ENCODE measurements at regions not wholly inside any gene's neighbourhood (a gene's known extent, or its start where the extent isn't known, plus 50 kb on each side); places are given as distances from the start of the nearest gene placed in this dataset.

DNA sequence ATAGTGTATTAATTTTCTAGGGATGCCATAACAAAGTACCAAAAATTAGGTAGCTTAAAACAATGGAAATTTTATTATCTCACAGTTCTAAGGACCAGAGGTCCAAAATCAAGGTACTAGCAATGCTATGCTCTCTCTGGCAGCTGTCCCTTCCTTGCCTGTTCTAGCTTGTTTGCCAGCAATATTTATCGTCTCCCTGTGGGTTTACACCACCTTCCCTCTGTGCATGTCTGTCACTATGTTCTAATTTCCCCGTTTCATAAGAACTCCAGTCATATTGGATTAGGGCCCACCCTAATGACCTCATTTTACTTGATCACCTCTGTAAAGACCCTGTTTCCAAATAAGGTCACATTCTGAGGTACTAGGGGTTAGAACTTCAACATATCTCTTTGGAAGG lies 217.2 kb downstream of the IBTK start:
- Histone ChIP-seq H3K27me3 (ENCODE audit: insufficient read depth, low read length, poor library complexity) (no peaks in the 10 kb centered on the region), H3K79me2 (ENCODE audit: insufficient read depth, low read length) (no peaks in the 10 kb centered on the region), H3K4me3 (ENCODE audit: low read depth in 1 of 2, low read length in 2 of 2) (no peak overlapping the region), H3K9me3 (ENCODE audit: insufficient read depth, low read length, severe bottlenecking) (no peaks in the 10 kb centered on the region), H2AFZ (ENCODE audit: low read depth, low read length) (no peak overlapping the region), H3K36me3 (ENCODE audit: insufficient read depth, low read length) (no peaks in the 10 kb centered on the region), H3K4me2 (ENCODE audit: insufficient read depth, low read length) (no peak overlapping the region), H3K4me1 (ENCODE audit: insufficient read depth, low read length) (no peaks in the 10 kb centered on the region), H4K20me1 (ENCODE audit: insufficient read depth, low read length) (no peaks in the 10 kb centered on the region), H3K9ac (ENCODE audit: low read depth, low read length) (no peak overlapping the region), H3K27ac (ENCODE audit: low read length) (no peak overlapping the region)
- no peak for DNase-seq
- TF ChIP-seq, protein P1, sequence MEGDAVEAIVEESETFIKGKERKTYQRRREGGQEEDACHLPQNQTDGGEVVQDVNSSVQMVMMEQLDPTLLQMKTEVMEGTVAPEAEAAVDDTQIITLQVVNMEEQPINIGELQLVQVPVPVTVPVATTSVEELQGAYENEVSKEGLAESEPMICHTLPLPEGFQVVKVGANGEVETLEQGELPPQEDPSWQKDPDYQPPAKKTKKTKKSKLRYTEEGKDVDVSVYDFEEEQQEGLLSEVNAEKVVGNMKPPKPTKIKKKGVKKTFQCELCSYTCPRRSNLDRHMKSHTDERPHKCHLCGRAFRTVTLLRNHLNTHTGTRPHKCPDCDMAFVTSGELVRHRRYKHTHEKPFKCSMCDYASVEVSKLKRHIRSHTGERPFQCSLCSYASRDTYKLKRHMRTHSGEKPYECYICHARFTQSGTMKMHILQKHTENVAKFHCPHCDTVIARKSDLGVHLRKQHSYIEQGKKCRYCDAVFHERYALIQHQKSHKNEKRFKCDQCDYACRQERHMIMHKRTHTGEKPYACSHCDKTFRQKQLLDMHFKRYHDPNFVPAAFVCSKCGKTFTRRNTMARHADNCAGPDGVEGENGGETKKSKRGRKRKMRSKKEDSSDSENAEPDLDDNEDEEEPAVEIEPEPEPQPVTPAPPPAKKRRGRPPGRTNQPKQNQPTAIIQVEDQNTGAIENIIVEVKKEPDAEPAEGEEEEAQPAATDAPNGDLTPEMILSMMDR (IDR thresholded peaks at IDR 0.05; ENCODE audit: borderline replicate concordance, extremely low read depth, low read length, poor library complexity, severe bottlenecking) = no peak
- TF ChIP-seq EZH2 (IDR thresholded peaks at IDR 0.05; ENCODE audit: borderline replicate concordance, low read depth, low read length, severe bottlenecking) = no peak
- no peak for ATAC-seq (ENCODE audit: insufficient read depth, low read depth)

DNA sequence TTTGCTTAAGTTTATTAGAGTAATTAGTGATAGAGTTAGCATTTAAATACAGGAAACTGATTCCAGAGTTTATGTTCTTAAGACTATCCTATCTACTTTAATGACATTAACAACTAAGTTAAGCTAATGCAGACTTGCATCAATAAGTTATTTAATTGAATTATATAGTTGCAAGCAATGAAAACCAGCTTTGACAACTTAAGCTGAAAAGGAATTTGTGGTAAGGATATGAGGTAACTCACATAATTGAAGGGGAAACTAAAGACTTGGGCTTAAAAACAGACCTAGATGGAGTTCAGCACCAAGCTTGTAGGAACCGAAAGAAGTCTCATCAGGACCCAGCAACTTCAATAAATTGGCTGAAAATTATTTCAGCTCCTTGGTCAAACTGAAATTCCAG lies 222.3 kb downstream of the IBTK start:
- Histone ChIP-seq H3K4me3 (ENCODE audit: low read depth in 1 of 2, low read length in 2 of 2) (no peak overlapping the region), H3K79me2 (ENCODE audit: insufficient read depth, low read length) (no peaks in the 10 kb centered on the region), H3K9me3 (ENCODE audit: insufficient read depth, low read length, severe bottlenecking) (no peaks in the 10 kb centered on the region), H3K4me2 (ENCODE audit: insufficient read depth, low read length) (no peak overlapping the region), H3K36me3 (ENCODE audit: insufficient read depth, low read length) (no peaks in the 10 kb centered on the region), H3K4me1 (ENCODE audit: insufficient read depth, low read length) (no peaks in the 10 kb centered on the region), H3K27me3 (ENCODE audit: insufficient read depth, low read length, poor library complexity) (no peaks in the 10 kb centered on the region), H4K20me1 (ENCODE audit: insufficient read depth, low read length) (no peaks in the 10 kb centered on the region), H3K9ac (ENCODE audit: low read depth, low read length) (no peak overlapping the region), H2AFZ (ENCODE audit: low read depth, low read length) (no peak overlapping the region), H3K27ac (ENCODE audit: low read length) (no peak overlapping the region)
- DNase-seq (no peak), ATAC-seq (ENCODE audit: insufficient read depth, low read depth) (no peak)
- TF ChIP-seq, protein P1 (IDR thresholded peaks at IDR 0.05; ENCODE audit: borderline replicate concordance, extremely low read depth, low read length, poor library complexity, severe bottlenecking) = no peak

DNA sequence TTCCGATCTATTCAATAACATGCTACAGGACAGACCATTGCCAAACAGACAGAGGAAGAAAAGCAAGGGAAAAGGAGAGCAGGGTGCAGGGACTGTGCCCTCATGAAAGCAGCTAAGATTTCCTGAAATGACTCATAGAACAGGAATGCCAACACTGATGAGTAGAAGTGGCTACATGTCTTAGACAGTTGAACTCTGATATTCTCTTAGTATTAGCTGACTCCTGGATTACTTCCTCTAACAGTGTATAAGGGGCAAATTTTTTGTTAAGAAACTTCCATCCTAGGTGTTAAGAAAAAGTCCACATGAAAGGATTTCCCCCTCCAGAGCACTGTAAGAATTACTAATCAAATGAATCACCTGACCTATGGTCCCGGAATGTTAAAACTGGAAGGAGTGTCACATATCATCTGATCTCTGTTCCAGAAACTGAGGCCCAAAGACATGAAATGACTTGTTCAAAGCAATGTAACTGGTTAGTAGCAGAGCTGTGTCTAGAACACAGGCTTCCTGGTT lies 224.9 kb downstream of the IBTK start:
- H3K9me3 ChIP-seq (ENCODE audit: insufficient read depth, low read length, severe bottlenecking) = no peaks in the 10 kb centered on the region
- no peak overlapping the region for H3K9ac ChIP-seq (ENCODE audit: low read depth, low read length)
- ATAC-seq (ENCODE audit: insufficient read depth, low read depth) (no peak), DNase-seq (no peak)
- no peaks in the 10 kb centered on the region for H3K36me3 ChIP-seq (ENCODE audit: insufficient read depth, low read length)
- no peak overlapping the region for H2AFZ ChIP-seq (ENCODE audit: low read depth, low read length)
- TF ChIP-seq, protein P1 (IDR thresholded peaks at IDR 0.05; ENCODE audit: borderline replicate concordance, extremely low read depth, low read length, poor library complexity, severe bottlenecking) = no peak
- no peak for TF ChIP-seq EZH2 (IDR thresholded peaks at IDR 0.05; ENCODE audit: borderline replicate concordance, low read depth, low read length, severe bottlenecking)
- H3K4me2 ChIP-seq (ENCODE audit: insufficient read depth, low read length) = no peak overlapping the region
- H4K20me1 ChIP-seq (ENCODE audit: insufficient read depth, low read length) = no peaks in the 10 kb centered on the region
- H3K79me2 ChIP-seq (ENCODE audit: insufficient read depth, low read length) = no peaks in the 10 kb centered on the region
- no peaks in the 10 kb centered on the region for H3K4me1 ChIP-seq (ENCODE audit: insufficient read depth, low read length)
- no peak overlapping the region for H3K27ac ChIP-seq (ENCODE audit: low read length)
- no peaks in the 10 kb centered on the region for H3K27me3 ChIP-seq (ENCODE audit: insufficient read depth, low read length, poor library complexity)
- H3K4me3 ChIP-seq (ENCODE audit: low read depth in 1 of 2, low read length in 2 of 2) = no peak overlapping the region

DNA sequence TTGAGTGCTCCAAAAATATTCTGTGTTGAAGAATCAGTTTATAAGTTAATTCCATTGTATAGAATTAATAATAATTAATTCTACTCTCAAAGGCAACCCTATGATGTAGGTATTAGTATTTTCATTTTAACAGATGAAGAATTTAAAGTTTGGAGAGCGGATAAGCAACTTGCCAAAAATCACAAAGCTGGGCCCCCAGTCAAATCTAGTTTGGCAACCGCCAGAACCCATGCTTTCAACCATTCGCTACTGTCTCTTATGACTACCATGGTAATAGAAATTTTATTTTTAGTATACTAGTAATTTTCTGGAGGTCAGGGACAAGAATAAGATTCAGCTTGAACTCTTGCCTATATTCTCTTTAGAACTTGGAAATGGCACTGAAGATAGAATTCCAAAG lies 229.8 kb downstream of the IBTK start:
- no peaks in the 10 kb centered on the region for H3K27me3 ChIP-seq (ENCODE audit: insufficient read depth, low read length, poor library complexity)
- H3K4me3 ChIP-seq (ENCODE audit: low read depth in 1 of 2, low read length in 2 of 2) = no peak overlapping the region
- H3K79me2 ChIP-seq (ENCODE audit: insufficient read depth, low read length) = no peaks in the 10 kb centered on the region
- no peaks in the 10 kb centered on the region for H3K4me1 ChIP-seq (ENCODE audit: insufficient read depth, low read length)
- H3K9ac ChIP-seq (ENCODE audit: low read depth, low read length) = no peak overlapping the region
- H3K9me3 ChIP-seq (ENCODE audit: insufficient read depth, low read length, severe bottlenecking) = no peaks in the 10 kb centered on the region
- no peak overlapping the region for H3K4me2 ChIP-seq (ENCODE audit: insufficient read depth, low read length)
- ATAC-seq (ENCODE audit: insufficient read depth, low read depth) (no peak), DNase-seq (no peak)
- H3K36me3 ChIP-seq (ENCODE audit: insufficient read depth, low read length) = no peaks in the 10 kb centered on the region
- TF ChIP-seq, protein P1 (IDR thresholded peaks at IDR 0.05; ENCODE audit: borderline replicate concordance, extremely low read depth, low read length, poor library complexity, severe bottlenecking) = no peak
- TF ChIP-seq EZH2 (IDR thresholded peaks at IDR 0.05; ENCODE audit: borderline replicate concordance, low read depth, low read length, severe bottlenecking) = no peak
- no peaks in the 10 kb centered on the region for H4K20me1 ChIP-seq (ENCODE audit: insufficient read depth, low read length)
- no peak overlapping the region for H2AFZ ChIP-seq (ENCODE audit: low read depth, low read length)
- H3K27ac ChIP-seq (ENCODE audit: low read length) = no peak overlapping the region

Measured in DND-41 (cell line).